Activated naive CD4-positive, alpha-beta T cell treated with anti-CD3 and anti-CD28 coated beads, Interleukin-2, amount 50 U/mL, for 24 hours (primary cell): ENCODE measurements at regions not wholly inside any gene's neighbourhood (a gene's known extent, or its start where the extent isn't known, plus 50 kb on each side); places are given as distances from the start of the nearest gene placed in this dataset.

ENCODE experiments used
- H3K27ac Mint-ChIP-seq: one replicate; pipeline ENCODE4 v1.8.0; 2021; ENCODE audit warnings: mild to moderate bottlenecking, mixed read lengths
- H3K27me3 Mint-ChIP-seq: one replicate; pipeline ENCODE4 v1.8.0; 2021; ENCODE audit warnings: mixed read lengths
- H3K36me3 Mint-ChIP-seq: one replicate; pipeline ENCODE4 v1.8.0; 2021; ENCODE audit warnings: mixed read lengths
- H3K4me1 Mint-ChIP-seq: one replicate; pipeline ENCODE4 v1.8.0; 2021; ENCODE audit warnings: mixed read lengths
- H3K4me3 Mint-ChIP-seq: one replicate; pipeline ENCODE4 v1.8.0; 2021; ENCODE audit warnings: mild to moderate bottlenecking, mixed read lengths
- H3K9me3 Mint-ChIP-seq: one replicate; pipeline ENCODE4 v1.8.0; 2021; ENCODE audit warnings: mixed read lengths

- Mint-ChIP-seq H3K4me3 (no peak overlapping the region), H3K4me1 (no peaks in the 10 kb centered on the region), H3K36me3 (no peaks in the 10 kb centered on the region), H3K27ac (no peak overlapping the region), H3K27me3 (peaks cover 10% of the 10 kb centered on the region), H3K9me3 (no peaks in the 10 kb centered on the region)
Measured at GRCh38 chr1:90573736-90574135, 143.4 kb downstream of the BARHL2 start.

GRCh38 chr1:90572446-90572845 is 144.7 kb downstream of the BARHL2 start:
- no peak overlapping the region for H3K4me3 Mint-ChIP-seq
- H3K36me3 Mint-ChIP-seq: no peaks in the 10 kb centered on the region
- H3K27me3 Mint-ChIP-seq: peaks cover 12% of the 10 kb centered on the region
- H3K4me1 Mint-ChIP-seq: no peaks in the 10 kb centered on the region
- no peak overlapping the region for H3K27ac Mint-ChIP-seq
- no peaks in the 10 kb centered on the region for H3K9me3 Mint-ChIP-seq

GRCh38 chr1:90568436-90568835 is 148.7 kb downstream of the BARHL2 start:
- Mint-ChIP-seq H3K4me3 (no peak overlapping the region), H3K27ac (no peak overlapping the region), H3K9me3 (no peaks in the 10 kb centered on the region), H3K27me3 (peaks cover 13% of the 10 kb centered on the region), H3K36me3 (no peaks in the 10 kb centered on the region), H3K4me1 (no peaks in the 10 kb centered on the region)

GRCh38 chr1:90564164-90564563 is 152.9 kb downstream of the BARHL2 start:
- Mint-ChIP-seq H3K36me3 (no peaks in the 10 kb centered on the region), H3K27me3 (peaks cover 6% of the 10 kb centered on the region), H3K4me1 (no peaks in the 10 kb centered on the region), H3K27ac (no peak overlapping the region), H3K4me3 (no peak overlapping the region), H3K9me3 (no peaks in the 10 kb centered on the region)

GRCh38 chr1:90562892-90563291 is 154.2 kb downstream of the BARHL2 start:
- H3K36me3 Mint-ChIP-seq: no peaks in the 10 kb centered on the region
- H3K4me1 Mint-ChIP-seq: no peaks in the 10 kb centered on the region
- peaks cover 7% of the 10 kb centered on the region for H3K27me3 Mint-ChIP-seq
- no peak overlapping the region for H3K4me3 Mint-ChIP-seq
- no peak overlapping the region for H3K27ac Mint-ChIP-seq
- no peaks in the 10 kb centered on the region for H3K9me3 Mint-ChIP-seq

- Mint-ChIP-seq H3K4me1 (no peaks in the 10 kb centered on the region), H3K27ac (no peak overlapping the region), H3K9me3 (no peaks in the 10 kb centered on the region)
Measured at GRCh38 chr1:90561911-90562310, 155.2 kb downstream of the BARHL2 start.

GRCh38 chr1:90561103-90561783 is 155.9 kb downstream of the BARHL2 start:
- Mint-ChIP-seq H3K36me3 (no peaks in the 10 kb centered on the region), H3K27ac (no peak overlapping the region), H3K4me3 (no peak overlapping the region), H3K9me3 (no peaks in the 10 kb centered on the region), H3K4me1 (no peaks in the 10 kb centered on the region), H3K27me3 (peaks cover 7% of the 10 kb centered on the region)

More at GRCh38 chr1:90561911-90562310, 155.2 kb downstream of the BARHL2 start:
- H3K27me3 Mint-ChIP-seq: peaks cover 7% of the 10 kb centered on the region
- H3K36me3 Mint-ChIP-seq: no peaks in the 10 kb centered on the region
- no peak overlapping the region for H3K4me3 Mint-ChIP-seq

- H3K4me1 Mint-ChIP-seq: no peaks in the 10 kb centered on the region
- no peaks in the 10 kb centered on the region for H3K9me3 Mint-ChIP-seq
- H3K36me3 Mint-ChIP-seq: no peaks in the 10 kb centered on the region
- H3K27me3 Mint-ChIP-seq: peaks cover 4% of the 10 kb centered on the region
- H3K27ac Mint-ChIP-seq: no peak overlapping the region
- no peak overlapping the region for H3K4me3 Mint-ChIP-seq
Measured at GRCh38 chr1:90558754-90559378, 158.2 kb downstream of the BARHL2 start.

- H3K27ac Mint-ChIP-seq: no peak overlapping the region
- H3K4me1 Mint-ChIP-seq: no peaks in the 10 kb centered on the region
- no peak overlapping the region for H3K4me3 Mint-ChIP-seq
- H3K27me3 Mint-ChIP-seq: peaks cover 5% of the 10 kb centered on the region
- H3K36me3 Mint-ChIP-seq: no peaks in the 10 kb centered on the region
- no peaks in the 10 kb centered on the region for H3K9me3 Mint-ChIP-seq
Measured at GRCh38 chr1:90558126-90558525, 159.0 kb downstream of the BARHL2 start.

GRCh38 chr1:90557706-90558105 is 159.4 kb downstream of the BARHL2 start:
- no peaks in the 10 kb centered on the region for H3K36me3 Mint-ChIP-seq
- H3K27me3 Mint-ChIP-seq: peaks cover 8% of the 10 kb centered on the region
- no peak overlapping the region for H3K27ac Mint-ChIP-seq
- no peak overlapping the region for H3K4me3 Mint-ChIP-seq
- H3K4me1 Mint-ChIP-seq: no peaks in the 10 kb centered on the region
- no peaks in the 10 kb centered on the region for H3K9me3 Mint-ChIP-seq

- H3K4me3 Mint-ChIP-seq: no peak overlapping the region
- H3K9me3 Mint-ChIP-seq: no peaks in the 10 kb centered on the region
- H3K36me3 Mint-ChIP-seq: no peaks in the 10 kb centered on the region
- no peak overlapping the region for H3K27ac Mint-ChIP-seq
- peaks cover 20% of the 10 kb centered on the region for H3K27me3 Mint-ChIP-seq
- no peaks in the 10 kb centered on the region for H3K4me1 Mint-ChIP-seq
Measured at GRCh38 chr1:90550626-90551406, 166.3 kb downstream of the BARHL2 start.

- peaks cover 3% of the 10 kb centered on the region for H3K27me3 Mint-ChIP-seq
- no peaks in the 10 kb centered on the region for H3K36me3 Mint-ChIP-seq
- no peaks in the 10 kb centered on the region for H3K9me3 Mint-ChIP-seq
- no peaks in the 10 kb centered on the region for H3K4me1 Mint-ChIP-seq
- no peak overlapping the region for H3K27ac Mint-ChIP-seq
- H3K4me3 Mint-ChIP-seq: no peak overlapping the region
Measured at GRCh38 chr1:90544356-90544755, 172.7 kb downstream of the BARHL2 start.

- Mint-ChIP-seq H3K4me1 (no peaks in the 10 kb centered on the region), H3K27me3 (no peaks in the 10 kb centered on the region), H3K9me3 (no peaks in the 10 kb centered on the region), H3K27ac (no peak overlapping the region), H3K36me3 (no peaks in the 10 kb centered on the region), H3K4me3 (no peak overlapping the region)
Measured at GRCh38 chr1:90537606-90538362, 179.3 kb downstream of the BARHL2 start.

GRCh38 chr1:90534663-90535295 is 182.3 kb downstream of the BARHL2 start:
- H3K27me3 Mint-ChIP-seq: no peaks in the 10 kb centered on the region
- H3K4me3 Mint-ChIP-seq: no peak overlapping the region
- H3K27ac Mint-ChIP-seq: no peak overlapping the region
- H3K9me3 Mint-ChIP-seq: no peaks in the 10 kb centered on the region
- no peaks in the 10 kb centered on the region for H3K4me1 Mint-ChIP-seq
- H3K36me3 Mint-ChIP-seq: no peaks in the 10 kb centered on the region

- Mint-ChIP-seq H3K9me3 (no peaks in the 10 kb centered on the region), H3K36me3 (no peaks in the 10 kb centered on the region), H3K27ac (no peak overlapping the region), H3K4me1 (no peaks in the 10 kb centered on the region), H3K27me3 (no peaks in the 10 kb centered on the region), H3K4me3 (no peak overlapping the region)
Measured at GRCh38 chr1:90534116-90534515, 183.0 kb downstream of the BARHL2 start.
